HFF-Myc (cell line): ENCODE measurements at regions not wholly inside any gene's neighbourhood (a gene's known extent, or its start where the extent isn't known, plus 50 kb on each side); places are given as distances from the start of the nearest gene placed in this dataset.

Experiments used
- DNase-seq: peaks from one replicate; pipeline ENCODE4 v3.0.0-alpha.2; 2011; ENCODE audit warnings: low read depth; ENCODE audit errors: extremely low read depth
- H3K4me3 ChIP-seq: replicated peaks from 2 replicates; pipeline ENCODE4 v1.5.1; 2011; ENCODE audit warnings: low read depth, mild to moderate bottlenecking, control low read depth, low read length
- CTCF ChIP-seq: IDR thresholded peaks from 2 replicates; pipeline ENCODE4 v1.5.1; 2012; ENCODE audit warnings: mild to moderate bottlenecking, low read depth, low read length, control low read depth; ENCODE audit errors: missing control alignments

GRCh38 chr15:69629631-69630161 lies 177.1 kb downstream of the RPLP1 start:
- TF ChIP-seq CTCF: no peak
- no peak for DNase-seq
- H3K4me3 ChIP-seq: no peak overlapping the region

- TF ChIP-seq CTCF: no peak
- no peak for DNase-seq
- H3K4me3 ChIP-seq: no peak overlapping the region
These were observed 178.4 kb downstream of the RPLP1 start for GRCh38 chr15:69631005-69631404.

GRCh38 chr15:69631978-69632377 lies 179.4 kb downstream of the RPLP1 start:
- TF ChIP-seq CTCF: no peak
- no peak overlapping the region for H3K4me3 ChIP-seq
- DNase-seq: no peak

- no peak for DNase-seq
- H3K4me3 ChIP-seq: no peak overlapping the region
- TF ChIP-seq CTCF: no peak
These were observed 182.2 kb downstream of the RPLP1 start for GRCh38 chr15:69634860-69635259.

GRCh38 chr15:69636169-69636915 lies 183.7 kb downstream of the RPLP1 start:
- DNase-seq: no peak
- H3K4me3 ChIP-seq: no peak overlapping the region
- TF ChIP-seq CTCF: no peak

GRCh38 chr15:69637818-69638217 lies 185.2 kb downstream of the RPLP1 start:
- no peak overlapping the region for H3K4me3 ChIP-seq
- TF ChIP-seq CTCF: no peak
- DNase-seq: no peak
